GM18511 (cell line): ENCODE measurements at regions not wholly inside any gene's neighbourhood (a gene's known extent, or its start where the extent isn't known, plus 50 kb on each side); places are given as distances from the start of the nearest gene placed in this dataset.
A peak's percentile ranks its signal among the peaks of the same experiment; 100 is the strongest.
"Not testable (repeated sequence)": the region's sequence is repeated elsewhere in the genome, so short reads cannot be mapped to it uniquely, and the experiment has no call there.

Source experiments
- ATAC-seq: cut with Tn5 transposase; IDR thresholded peaks from one replicate; pipeline ENCODE4 v1.9.1; 2021; ENCODE audit warnings: mild to moderate bottlenecking, moderate library complexity; ENCODE audit not compliant: unreplicated experiment

- no peak for ATAC-seq
Observed at GRCh38 chr14:49946320-49947141, 53.6 kb downstream of the ARF6 start.

- ATAC-seq = no peak
Observed at GRCh38 chr14:49947506-49947905, 54.6 kb downstream of the ARF6 start.

- no peak for ATAC-seq
Observed at GRCh38 chr14:49950275-49951228, 57.7 kb downstream of the ARF6 start.

- no peak for ATAC-seq
Observed at GRCh38 chr14:49951229-49951607, 58.3 kb downstream of the ARF6 start.

GRCh38 chr14:49951691-49952345, 58.9 kb downstream of the ARF6 start:
- ATAC-seq = no peak

- no peak for ATAC-seq
Observed at GRCh38 chr14:49953196-49953595, 60.3 kb downstream of the ARF6 start.

- ATAC-seq = no peak
Observed at GRCh38 chr14:49954171-49954631, 61.3 kb downstream of the ARF6 start.

- ATAC-seq = no peak
Observed at GRCh38 chr14:49955024-49955423, 62.1 kb downstream of the ARF6 start.

- no peak for ATAC-seq
Observed at GRCh38 chr14:49957089-49957852, 64.4 kb downstream of the ARF6 start.

GRCh38 chr14:49959822-49960408, 67.0 kb downstream of the ARF6 start:
- ATAC-seq = peak; percentile 77

- no peak for ATAC-seq
Observed at GRCh38 chr14:49960453-49960852, 67.6 kb downstream of the ARF6 start.

- no peak for ATAC-seq
Observed at GRCh38 chr14:49961270-49962222, 68.7 kb downstream of the ARF6 start.

- peak; percentile 50 for ATAC-seq
Observed at GRCh38 chr14:49962621-49963020, 69.7 kb downstream of the ARF6 start.

GRCh38 chr14:49965068-49965651, 72.3 kb downstream of the ARF6 start:
- not testable (repeated sequence) for ATAC-seq

- no peak for ATAC-seq
Observed at GRCh38 chr14:49966304-49966809, 73.5 kb downstream of the ARF6 start.

- no peak for ATAC-seq
Observed at GRCh38 chr14:49966971-49967630, 74.2 kb downstream of the ARF6 start.

GRCh38 chr14:49969961-49970360, 77.1 kb downstream of the ARF6 start:
- ATAC-seq = no peak
